ENCODE measurements at regions not wholly inside any gene's neighbourhood (a gene's known extent, or its start where the extent isn't known, plus 50 kb on each side); places are given as distances from the start of the nearest gene placed in this dataset.
"Not testable (repeated sequence)": the region's sequence is repeated elsewhere in the genome, so short reads cannot be mapped to it uniquely, and the experiment has no call there.

- no peak for TF ChIP-seq CTCF (conservative IDR thresholded peaks at IDR 0.05; ENCODE audit: low read length)
- H3K4me3 ChIP-seq (ENCODE audit: low read length) = no peak overlapping the region
- DNase-seq (ENCODE audit: low read depth) = no peak
These were observed 503.5 kb downstream of the EDEM1 start for GRCh38 chr3:5690904-5691532.

DNA sequence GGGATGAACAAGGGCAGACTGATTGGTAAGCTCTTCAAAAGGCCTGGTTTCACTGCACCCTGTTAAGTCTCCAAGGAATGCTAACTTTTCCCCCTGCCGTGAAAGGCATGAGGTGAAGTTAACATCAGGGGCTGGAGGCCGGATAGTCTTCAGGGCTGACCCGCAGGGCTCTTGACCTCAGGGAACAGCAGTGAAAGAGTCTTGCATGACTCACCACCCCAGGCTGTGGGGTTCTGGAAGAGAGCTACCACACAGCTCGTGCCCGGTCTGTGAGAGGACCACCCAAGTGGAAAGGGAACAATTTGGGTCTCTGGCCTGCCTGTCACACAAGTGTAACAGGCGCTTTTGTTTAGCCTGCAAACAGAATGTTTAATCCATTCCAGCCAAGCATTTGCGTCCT, 504.9 kb downstream of the EDEM1 start:
- H3K4me3 ChIP-seq (ENCODE audit: low read length) = no peak overlapping the region
- no peak for DNase-seq (ENCODE audit: low read depth)
- no peak for TF ChIP-seq CTCF (conservative IDR thresholded peaks at IDR 0.05; ENCODE audit: low read length)

DNA sequence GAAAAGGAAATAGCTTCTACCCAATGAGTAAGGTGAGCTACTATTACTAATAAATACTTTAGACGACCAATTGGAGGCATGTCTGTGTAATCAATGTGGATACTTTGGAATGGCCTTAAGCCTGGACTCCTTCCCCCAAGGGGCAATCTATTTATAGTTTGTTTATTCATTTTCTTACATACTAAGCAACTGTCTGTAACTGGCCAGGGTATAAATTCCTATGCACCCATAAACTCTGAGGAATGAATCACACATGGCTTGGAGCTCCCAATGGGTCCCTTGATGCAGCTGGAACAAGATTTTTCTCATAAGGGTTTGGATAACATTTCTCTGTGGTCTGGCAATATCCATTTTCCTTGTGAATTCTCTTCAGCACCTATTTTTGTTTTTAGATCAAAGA, 506.8 kb downstream of the EDEM1 start:
- no peak for DNase-seq (ENCODE audit: low read depth)
- H3K4me3 ChIP-seq (ENCODE audit: low read length) = no peak overlapping the region

GRCh38 chr3:5698851-5699250, 511.3 kb downstream of the EDEM1 start:
- no peak for TF ChIP-seq CTCF (conservative IDR thresholded peaks at IDR 0.05; ENCODE audit: low read length)
- no peak for DNase-seq (ENCODE audit: low read depth)
- no peak overlapping the region for H3K4me3 ChIP-seq (ENCODE audit: low read length)

More for the DNA sequence above, 506.8 kb downstream of the EDEM1 start:
- no peak for TF ChIP-seq CTCF (conservative IDR thresholded peaks at IDR 0.05; ENCODE audit: low read length)

DNA sequence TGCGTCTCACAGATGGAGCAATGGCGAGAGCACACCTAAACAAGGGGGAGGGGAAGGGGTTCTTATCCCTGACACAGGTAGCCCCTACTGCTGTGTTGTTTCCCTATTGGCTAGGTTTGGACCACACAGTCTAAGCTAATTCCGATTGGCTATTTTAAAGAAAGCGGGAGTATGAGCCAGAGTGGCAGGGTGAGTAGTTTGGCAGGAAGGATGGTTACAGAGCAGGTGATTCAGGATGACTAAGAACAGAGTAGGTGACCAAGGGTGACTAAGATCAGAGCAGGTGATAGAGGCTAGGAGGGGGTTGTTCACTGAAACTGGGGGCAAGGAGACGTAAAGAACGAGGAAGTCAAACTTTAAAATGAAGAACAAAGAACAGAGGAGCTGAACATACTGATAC, 511.8 kb downstream of the EDEM1 start:
- TF ChIP-seq CTCF (conservative IDR thresholded peaks at IDR 0.05; ENCODE audit: low read length) = no peak
- H3K4me3 ChIP-seq (ENCODE audit: low read length) = no peak overlapping the region
- no peak for DNase-seq (ENCODE audit: low read depth)

GRCh38 chr3:5699811-5700210, 512.3 kb downstream of the EDEM1 start:
- no peak overlapping the region for H3K4me3 ChIP-seq (ENCODE audit: low read length)
- DNase-seq (ENCODE audit: low read depth) = no peak
- TF ChIP-seq CTCF (conservative IDR thresholded peaks at IDR 0.05; ENCODE audit: low read length) = no peak

DNA sequence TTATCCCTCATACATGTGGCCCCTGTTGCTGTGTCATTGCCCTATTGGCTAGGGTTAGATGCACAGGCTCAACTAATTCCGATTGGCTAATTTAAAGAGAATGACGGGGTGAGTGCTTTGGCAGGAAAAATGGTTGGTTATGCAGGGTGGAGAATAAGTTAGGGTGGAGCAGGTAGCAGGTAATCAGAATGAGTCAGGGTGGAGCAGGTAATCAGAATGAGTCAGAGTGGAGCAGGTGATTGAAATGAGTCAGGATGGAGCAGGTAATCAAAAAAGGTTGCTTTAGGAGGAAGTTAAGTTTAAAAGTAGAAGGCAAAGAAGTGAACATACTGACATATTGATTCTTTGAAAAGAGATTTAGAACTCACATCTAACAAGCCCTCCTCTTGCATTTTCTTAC, 513.5 kb downstream of the EDEM1 start:
- not testable (repeated sequence) for H3K4me3 ChIP-seq (ENCODE audit: low read length); DNase-seq (ENCODE audit: low read depth)

DNA sequence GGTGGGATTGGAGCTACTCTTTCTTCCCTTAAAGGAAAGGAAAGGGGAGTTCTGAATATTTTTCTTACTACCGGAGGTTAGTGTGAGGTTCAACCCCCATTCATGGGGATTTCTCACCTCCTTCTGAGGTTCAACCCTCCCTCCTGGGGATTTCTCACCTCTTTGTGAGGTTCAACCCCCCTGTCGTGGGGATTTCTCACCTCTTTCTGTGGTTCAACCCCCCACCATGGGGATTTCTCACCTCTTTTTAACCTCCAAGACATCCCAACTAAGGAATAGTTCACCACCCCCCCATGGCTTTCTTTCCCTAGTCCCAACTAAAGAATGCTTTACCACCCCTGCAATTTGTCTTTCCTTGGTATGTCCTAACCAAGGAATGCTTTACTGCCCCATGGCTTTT, 520.3 kb downstream of the EDEM1 start:
- no peak for TF ChIP-seq CTCF (conservative IDR thresholded peaks at IDR 0.05; ENCODE audit: low read length)
- H3K4me3 ChIP-seq (ENCODE audit: low read length) = no peak overlapping the region
- no peak for DNase-seq (ENCODE audit: low read depth)

Data from AG10803 (cell line).